HG02588 (cell line): ENCODE measurements at regions not wholly inside any gene's neighbourhood (a gene's known extent, or its start where the extent isn't known, plus 50 kb on each side); places are given as distances from the start of the nearest gene placed in this dataset.

Source experiments
- ATAC-seq: cut with Tn5 transposase; IDR thresholded peaks from one replicate; pipeline ENCODE4 v1.9.1; 2021; ENCODE audit warnings: mild to moderate bottlenecking, moderate library complexity; ENCODE audit not compliant: unreplicated experiment

DNA sequence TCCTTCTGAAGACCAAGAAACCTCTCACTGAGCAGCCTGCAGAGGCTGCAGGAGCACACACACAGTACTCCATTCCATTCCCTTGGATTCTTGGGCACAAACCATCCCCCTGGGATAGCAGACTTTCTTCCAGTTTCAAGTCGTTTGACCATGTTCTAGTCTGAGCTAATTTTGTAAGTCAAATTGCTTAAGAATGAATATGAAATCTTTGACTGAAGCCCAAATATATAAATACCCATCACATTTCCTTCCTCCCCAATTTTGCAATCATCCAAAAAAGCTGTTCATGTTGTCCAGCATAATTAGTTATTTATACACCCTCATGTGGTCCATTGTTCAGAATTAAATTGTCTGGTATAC is 231.2 kb upstream of the TPRG1 start:
- no peak for ATAC-seq

DNA sequence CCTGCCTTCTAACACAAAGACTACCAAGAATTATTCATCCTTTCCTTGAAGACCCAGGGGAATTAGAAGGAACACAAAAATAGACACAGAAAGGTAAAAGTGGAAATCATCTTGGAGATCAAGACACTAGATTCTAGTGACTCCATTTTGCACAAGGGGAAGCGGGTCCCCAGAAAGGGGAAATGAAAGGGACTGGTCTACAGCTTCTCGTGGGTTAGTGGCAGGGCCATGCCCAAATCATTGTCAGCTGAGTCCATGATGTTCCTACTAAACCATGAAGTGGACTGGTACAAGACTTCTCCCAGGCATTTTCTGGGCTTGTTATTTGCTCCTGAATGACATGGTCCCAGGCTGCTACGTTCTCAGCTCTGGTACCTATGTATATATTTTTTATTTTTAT is 230.7 kb upstream of the TPRG1 start:
- ATAC-seq, result no peak

DNA sequence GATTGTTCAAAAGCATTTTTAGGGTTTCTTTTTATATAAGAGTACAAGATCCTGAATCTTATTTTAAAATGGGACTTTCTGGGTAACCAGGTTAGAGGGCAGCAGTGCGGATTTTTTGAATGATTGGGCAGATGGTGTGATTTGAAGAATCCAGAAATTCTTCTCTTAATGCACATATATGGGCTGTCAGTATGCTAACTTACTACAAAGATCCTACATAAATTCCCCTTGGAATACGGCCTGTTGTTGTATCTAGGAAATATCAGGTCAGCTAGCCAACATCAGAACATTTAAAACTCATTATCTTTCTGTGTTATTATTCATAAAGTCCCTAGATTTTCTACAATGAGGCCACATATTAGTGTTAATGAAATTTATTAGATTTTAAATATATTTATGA is 229.6 kb upstream of the TPRG1 start:
- no peak for ATAC-seq

- ATAC-seq, result no peak
Measured at GRCh38 chr3:188943591-188943990, 228.2 kb upstream of the TPRG1 start.

- ATAC-seq, result no peak
Measured at GRCh38 chr3:188944108-188944507, 227.7 kb upstream of the TPRG1 start.

DNA sequence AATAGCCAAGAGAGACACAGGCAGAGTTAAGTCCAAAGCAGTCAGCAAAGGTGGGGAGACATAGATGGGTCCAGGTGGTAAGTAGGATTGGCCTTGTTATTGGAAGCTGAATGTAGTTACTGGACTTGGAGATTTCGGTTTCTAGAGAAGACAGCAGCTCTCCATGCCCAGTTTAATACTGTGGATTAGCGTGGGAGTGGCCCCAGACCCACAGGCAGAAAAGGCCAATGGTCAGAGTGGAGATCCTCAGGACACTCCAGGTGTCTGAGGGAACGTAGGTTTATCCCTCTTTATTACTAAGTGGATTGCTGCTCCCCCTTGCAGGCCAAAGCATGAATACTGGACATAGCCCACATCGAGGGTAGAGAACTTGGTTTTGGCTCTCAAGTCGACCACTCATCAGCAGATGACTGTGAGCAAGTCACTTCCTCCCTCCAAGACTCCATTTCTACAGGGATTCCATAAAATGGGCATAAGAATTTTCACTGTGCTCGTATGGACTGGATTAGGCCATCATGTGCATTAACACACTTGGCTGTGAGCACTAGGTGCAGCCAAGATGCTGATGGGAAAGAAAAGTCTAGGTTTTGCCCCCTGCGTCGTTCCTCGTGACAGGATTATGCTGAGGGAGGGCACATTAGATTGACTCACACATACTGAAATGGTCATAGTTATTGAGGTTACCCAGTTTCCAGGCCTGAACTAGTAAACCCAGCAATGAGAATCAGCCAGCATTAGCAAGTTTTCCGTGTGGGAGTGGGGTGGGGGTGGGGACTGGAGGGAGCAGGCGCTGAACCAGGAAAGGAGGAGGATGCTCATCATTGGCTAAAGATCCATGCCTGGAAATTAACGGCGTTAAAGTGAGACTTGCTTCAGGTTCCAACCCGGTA is 225.2 kb upstream of the TPRG1 start:
- no peak for ATAC-seq

DNA sequence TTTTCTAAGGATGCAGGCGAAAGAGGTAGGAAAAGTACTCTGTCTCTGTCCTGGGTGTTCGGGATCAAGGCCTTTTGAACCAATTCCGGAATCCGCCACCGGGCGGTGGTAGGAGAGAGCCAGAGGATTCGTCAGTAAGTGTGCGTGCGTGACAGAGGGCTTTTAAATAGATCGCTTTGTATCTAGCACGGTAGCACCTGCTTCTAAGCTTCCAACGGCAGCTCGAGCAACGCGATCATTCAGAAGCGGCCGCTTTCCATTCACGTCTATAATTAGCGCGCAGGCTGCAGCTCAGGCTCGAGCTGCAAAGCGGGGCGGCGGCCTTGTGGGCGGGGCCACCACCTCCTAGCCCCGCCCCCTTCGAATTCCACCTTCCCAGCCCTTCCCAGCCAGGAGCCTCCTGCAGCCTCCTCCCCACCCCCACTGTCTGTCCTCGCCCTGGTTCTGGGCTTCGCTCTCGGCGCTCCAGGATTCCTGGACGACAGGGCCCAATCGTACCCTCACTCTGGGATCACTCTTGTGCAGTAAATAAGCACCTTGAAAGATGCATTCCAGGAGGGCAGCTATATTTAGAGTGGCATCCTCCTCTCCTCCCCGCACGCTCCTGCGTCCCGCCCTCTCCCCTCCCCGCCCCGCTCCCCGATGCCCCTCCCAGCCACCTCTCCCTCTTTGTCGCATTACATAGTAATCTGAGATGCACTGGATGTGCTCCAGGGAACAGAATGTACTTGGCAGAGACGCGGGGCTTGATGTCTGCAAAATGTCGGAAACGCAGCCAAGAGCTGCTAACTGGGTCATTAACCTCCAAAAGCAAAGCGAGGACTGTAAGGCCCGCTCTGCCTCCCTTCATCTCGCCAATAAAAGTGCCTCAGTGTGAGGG is 224.1 kb upstream of the TPRG1 start:
- no peak for ATAC-seq

DNA sequence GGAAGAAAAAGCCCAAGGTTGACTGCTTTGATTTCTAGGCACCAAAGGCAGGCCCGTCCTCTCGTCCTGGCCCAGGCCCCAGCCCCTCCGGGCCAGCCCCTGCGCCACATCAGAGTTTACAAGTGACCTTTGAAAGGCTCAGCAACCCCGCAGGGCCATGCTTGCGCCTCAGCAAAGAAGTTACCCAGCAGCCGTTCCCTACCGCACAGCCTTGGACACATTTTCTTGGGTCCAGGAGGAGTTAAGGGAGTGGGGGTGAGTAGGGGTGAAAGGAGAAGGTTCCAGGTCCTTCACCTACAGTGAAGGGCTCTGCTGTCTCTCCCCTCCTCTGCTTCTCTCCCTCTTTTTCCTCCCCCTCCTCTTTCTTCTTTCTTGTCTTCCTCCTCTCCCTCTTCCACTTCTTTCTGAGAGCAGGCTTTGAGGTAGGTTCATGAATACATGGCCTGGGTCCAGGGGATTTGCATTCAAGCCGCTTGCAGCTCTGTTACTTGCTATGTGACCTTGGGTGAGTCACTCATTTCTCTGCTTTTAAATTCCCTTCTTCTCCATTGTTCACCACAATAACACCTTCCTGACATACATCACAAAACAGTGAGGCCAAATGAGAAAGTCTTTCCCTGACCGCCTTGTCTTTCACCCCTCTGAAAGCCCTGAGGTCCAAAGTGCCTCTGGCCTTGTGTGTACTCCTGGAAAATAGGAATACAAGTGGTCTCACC is 223.3 kb upstream of the TPRG1 start:
- ATAC-seq, result no peak

GRCh38 chr3:188948997-188949389 is 222.8 kb upstream of the TPRG1 start:
- ATAC-seq, result no peak

GRCh38 chr3:188949456-188949855 is 222.3 kb upstream of the TPRG1 start:
- ATAC-seq, result no peak

DNA sequence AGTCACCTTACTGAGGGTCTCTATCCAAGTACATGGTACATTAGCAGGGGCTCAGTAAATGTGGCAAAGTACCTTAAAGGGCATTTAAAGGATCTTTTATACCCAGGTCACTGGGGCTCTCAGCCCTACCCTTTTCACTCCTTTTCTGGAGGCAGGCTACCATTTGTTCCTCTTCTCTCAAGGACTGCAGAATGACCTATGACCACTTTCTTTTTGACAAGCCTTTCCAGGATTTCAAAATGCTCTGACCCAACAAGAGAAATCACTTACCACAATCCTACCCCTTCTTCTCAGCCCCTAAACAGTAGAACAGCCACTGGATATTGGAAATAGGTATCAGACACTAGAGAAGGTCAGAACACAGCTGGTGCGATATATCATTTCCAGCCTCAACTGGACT is 221.8 kb upstream of the TPRG1 start:
- ATAC-seq, result no peak

DNA sequence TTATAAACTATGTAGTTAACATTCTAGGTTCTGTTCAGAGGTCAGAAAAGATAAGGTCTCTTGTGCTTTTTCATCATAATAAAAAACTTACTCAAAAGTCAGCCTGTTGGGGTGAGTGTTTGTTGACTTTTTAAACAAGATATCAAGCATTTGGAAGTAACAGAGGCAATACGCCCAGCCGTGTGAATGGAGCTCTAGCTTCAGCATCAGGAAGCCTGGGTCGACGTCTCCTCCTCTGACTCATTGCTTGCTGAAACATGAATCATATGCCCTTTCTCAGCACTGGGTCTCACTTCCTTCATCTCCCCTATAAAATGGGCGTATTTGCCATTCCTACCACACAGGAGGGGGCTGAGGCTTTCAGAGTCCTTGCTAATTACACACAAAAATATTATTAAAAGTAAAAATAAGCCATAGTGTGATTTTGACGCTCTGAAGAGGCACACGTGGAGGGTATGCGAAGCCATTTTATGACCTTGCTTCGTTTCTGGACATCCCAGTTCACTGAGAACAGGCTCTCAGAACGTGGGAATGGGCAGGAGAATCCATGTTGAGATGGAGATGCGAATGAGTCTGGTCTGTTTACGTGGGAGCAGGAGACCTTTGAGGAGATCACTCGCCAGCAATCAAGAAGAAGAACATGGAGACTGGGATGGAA is 220.8 kb upstream of the TPRG1 start:
- no peak for ATAC-seq

DNA sequence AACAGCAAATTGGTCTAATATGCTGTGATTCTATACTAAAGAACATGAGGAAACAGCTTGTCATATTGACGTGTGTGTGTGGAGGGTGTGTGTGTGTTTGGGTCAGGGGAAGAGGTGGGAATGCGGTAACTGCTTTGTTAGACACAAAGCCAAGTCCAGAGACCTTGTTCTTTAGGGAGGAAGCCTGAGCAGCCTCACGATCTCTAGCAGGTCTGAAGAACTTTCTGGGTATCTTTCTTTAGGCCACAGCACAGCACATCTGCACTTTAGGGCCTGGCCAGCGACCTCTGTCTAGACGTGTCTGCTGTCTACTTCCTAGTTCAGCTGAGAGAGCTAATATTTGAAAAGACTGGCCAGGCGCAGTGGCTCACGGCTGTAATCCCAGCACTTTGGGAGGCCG is 220.0 kb upstream of the TPRG1 start:
- no peak for ATAC-seq

DNA sequence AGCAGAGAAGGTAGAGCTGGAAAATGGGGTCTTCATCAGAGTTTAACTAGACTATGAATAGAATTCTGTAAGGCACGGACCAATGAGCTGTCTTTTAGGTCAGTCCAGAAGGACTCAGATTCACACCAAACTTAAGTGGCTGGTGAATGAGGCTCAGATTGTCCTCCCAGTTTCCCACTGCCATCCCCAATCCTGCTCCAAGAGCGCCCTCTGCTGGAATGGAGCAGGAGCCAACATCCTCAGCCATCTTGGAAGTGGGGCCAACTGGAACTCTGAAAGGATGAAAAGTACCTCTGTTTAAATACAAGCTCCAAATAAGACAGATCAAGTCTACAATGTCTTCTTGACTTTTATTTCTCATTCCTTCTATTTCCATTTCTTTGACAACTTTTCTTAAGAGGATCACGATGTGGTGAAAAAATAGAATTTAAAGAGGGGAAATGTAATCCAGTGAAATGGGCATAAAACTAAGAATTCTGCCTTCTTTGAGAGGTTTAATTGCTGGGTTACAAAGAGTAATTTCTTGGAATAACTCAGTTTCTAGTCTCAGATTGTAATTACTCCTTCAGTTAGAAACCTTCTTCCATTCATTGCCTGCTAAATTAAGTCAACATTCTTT is 217.1 kb upstream of the TPRG1 start:
- no peak for ATAC-seq

DNA sequence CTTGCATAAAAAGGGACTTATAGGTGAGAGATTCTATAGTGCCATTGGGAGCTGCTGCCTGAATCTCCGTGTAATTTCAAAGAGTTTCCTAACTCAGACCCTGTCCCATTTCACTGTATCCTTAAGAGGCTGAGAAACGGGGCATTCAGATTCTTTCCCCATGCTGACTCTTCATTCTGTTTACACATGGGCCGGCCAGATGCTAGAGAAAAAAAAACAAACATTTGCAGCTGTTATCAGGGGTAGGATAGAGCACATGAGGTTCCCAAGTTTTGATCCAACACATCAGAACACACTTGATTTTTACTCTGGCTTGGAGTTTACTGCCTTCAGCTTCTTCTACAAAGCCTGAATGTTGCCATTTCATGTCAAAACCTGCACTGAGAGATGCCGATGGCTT is 215.9 kb upstream of the TPRG1 start:
- no peak for ATAC-seq

- ATAC-seq, result no peak
Measured at GRCh38 chr3:188956839-188957489, 214.8 kb upstream of the TPRG1 start.

DNA sequence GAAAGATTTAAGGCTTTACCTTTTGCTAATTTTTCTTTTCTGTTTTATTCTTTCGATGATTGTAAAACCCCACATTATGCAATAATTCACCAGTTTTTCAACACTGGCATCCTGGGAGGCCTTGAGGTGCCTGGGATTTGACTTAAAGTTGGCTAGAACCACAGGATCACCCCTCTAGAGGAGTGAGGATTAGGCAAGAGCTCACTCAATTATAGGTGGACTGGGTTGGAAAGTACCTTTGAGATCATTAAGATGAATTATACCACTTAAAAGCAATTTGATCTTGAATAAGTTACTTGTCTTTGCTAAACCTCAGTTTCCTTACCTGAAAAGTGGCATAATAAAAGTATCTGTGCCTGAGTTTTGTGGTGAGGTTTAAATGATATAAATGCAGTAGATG is 212.8 kb upstream of the TPRG1 start:
- no peak for ATAC-seq

DNA sequence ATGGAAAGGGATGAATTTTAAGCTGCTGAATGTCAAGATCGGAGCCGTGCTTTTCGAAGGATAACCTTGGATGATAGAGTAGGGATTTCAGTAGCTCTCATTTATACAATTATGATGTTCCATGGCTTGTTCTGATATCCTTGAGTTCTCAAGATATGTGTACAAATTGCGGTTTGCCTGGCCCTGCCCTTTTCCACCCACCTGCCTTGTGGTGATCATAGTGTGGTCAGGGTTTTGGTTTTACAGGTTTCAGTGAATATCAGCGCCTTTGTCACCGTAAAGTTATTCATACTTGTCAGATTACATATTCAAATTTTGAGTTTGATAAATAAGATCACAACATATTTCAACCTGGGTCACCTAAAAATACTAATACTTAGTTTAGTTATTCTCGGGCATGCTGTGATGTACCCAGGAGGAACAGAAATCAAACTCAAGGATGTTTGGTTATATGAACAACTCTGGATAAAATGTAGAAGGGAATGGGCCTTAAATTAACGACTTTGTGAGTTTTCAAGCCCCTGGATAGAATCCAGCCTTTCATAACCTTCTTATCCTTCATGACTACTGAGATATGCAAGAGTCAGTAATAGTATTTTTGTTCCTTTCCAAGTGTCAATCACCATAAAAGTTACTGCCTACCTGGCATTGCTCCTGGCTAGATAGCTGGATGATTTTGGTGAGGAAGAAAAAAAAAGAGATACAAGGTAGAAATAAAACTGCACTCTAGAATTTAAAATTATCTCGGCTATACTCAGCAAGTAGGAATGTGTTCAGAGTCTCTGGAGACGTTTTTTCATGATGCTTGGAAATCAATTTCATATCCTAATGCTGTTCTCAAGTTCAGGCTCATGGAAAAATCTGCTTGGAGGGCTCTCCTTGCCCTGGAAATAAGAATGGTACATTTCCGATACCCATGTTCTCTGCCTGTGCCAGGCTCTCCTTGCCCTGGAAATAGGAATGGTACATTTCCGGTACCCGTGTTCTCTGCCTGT is 209.2 kb upstream of the TPRG1 start:
- no peak for ATAC-seq

GRCh38 chr3:188964957-188965356 is 206.8 kb upstream of the TPRG1 start:
- no peak for ATAC-seq
